Lower leg skin (tissue), 3 donors: ENCODE measurements at regions not wholly inside any gene's neighbourhood (a gene's known extent, or its start where the extent isn't known, plus 50 kb on each side); places are given as distances from the start of the nearest gene placed in this dataset.

Experiments used
- POLR2A ChIP-seq, 2 donors: fragments of 450-650 bp; IDR thresholded peaks; one replicate each; pipeline ENCODE4 v1.6.1; 2016 to 2017; ENCODE audit warnings: antibody characterized with exemption in 2 of 2, mild to moderate bottlenecking in 1 of 2, moderate library complexity in 1 of 2
- TF ChIP-seq, protein P1 (sequence below), 3 donors: fragments of 450-650 bp; IDR thresholded peaks; one replicate each; pipeline ENCODE4 v1.5.1; 2016; ENCODE audit warnings: antibody characterized with exemption in 3 of 3, mild to moderate bottlenecking in 3 of 3, moderate library complexity in 2 of 3

DNA sequence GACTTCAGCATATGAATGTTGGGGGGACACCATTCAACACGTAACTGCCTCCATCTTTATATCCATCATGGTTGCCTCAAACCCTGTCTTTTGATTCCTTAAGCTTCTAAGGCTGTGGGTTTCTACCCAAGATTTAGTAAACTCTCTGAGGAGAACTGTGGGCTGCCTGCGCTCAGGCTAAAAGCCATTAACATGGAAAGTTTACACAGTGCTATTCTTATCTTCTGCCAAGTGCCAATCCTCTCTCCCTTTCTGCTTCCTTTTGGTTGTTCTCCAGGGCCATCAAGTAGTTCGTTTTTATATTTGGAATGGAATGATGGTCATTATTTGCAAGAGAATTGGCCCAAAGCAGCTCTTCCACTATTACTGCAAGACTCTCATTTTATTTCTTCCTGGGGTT lies 97.3 kb upstream of the KLF14 start:
- no peak for TF ChIP-seq POLR2A (IDR thresholded peaks at IDR 0.05)
- TF ChIP-seq, protein P1, sequence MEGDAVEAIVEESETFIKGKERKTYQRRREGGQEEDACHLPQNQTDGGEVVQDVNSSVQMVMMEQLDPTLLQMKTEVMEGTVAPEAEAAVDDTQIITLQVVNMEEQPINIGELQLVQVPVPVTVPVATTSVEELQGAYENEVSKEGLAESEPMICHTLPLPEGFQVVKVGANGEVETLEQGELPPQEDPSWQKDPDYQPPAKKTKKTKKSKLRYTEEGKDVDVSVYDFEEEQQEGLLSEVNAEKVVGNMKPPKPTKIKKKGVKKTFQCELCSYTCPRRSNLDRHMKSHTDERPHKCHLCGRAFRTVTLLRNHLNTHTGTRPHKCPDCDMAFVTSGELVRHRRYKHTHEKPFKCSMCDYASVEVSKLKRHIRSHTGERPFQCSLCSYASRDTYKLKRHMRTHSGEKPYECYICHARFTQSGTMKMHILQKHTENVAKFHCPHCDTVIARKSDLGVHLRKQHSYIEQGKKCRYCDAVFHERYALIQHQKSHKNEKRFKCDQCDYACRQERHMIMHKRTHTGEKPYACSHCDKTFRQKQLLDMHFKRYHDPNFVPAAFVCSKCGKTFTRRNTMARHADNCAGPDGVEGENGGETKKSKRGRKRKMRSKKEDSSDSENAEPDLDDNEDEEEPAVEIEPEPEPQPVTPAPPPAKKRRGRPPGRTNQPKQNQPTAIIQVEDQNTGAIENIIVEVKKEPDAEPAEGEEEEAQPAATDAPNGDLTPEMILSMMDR (IDR thresholded peaks at IDR 0.05), result no peak
